Glomerular visceral epithelial cell (primary cell): ENCODE measurements at regions not wholly inside any gene's neighbourhood (a gene's known extent, or its start where the extent isn't known, plus 50 kb on each side); places are given as distances from the start of the nearest gene placed in this dataset.
"Not testable (repeated sequence)": the region's sequence is repeated elsewhere in the genome, so short reads cannot be mapped to it uniquely, and the experiment has no call there.

ENCODE experiments used
- DNase-seq: peaks from one replicate; pipeline ENCODE4 v3.0.0-alpha.2; 2016; ENCODE audit errors: extremely low spot score

DNA sequence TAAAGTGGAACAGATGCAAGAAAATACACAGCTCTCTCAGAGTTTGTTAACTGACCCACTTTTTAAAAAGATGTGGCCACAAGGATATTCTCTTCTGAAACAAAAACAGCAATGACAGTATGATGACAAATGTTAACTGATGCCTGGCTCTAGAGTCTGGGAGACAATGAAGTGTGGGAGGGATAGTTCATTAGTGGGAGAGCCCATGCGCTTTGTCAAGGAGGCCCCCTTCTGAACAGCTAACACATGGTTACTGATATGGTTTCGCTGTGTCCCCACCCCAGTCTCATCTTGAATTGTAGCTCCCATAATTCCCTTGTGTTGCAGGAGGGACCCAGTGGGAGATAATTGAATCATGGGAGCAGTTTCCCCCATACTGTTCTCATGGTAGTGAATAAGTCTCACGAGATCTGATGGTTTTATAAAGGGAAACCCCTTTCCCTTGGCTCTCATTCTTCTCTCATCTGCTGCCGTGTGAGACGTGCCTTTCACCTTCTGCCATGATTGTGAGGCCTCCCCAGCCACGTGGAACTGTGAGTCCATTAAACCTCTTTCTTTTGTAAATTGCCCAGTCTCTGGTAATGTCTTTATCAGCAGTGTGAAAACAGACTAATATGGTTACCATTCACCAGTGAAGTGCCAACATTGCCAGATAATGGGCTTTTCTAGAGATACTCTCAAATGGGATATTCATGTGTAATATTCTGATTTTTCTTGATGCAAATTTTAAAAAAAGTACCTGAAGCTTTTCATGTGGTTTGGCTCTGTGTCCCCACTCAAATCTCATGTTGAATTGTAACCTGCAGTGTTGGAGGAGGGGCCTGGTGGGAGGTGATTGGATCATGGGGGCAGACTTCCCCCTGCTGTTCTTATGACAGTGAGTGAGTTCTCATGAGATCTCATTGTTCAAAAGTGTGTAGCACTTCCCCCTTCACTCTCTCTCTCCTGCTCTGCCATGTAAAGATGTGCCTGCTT is 435.8 kb downstream of the SHISA9 start:
- DNase-seq, result not testable (repeated sequence)

DNA sequence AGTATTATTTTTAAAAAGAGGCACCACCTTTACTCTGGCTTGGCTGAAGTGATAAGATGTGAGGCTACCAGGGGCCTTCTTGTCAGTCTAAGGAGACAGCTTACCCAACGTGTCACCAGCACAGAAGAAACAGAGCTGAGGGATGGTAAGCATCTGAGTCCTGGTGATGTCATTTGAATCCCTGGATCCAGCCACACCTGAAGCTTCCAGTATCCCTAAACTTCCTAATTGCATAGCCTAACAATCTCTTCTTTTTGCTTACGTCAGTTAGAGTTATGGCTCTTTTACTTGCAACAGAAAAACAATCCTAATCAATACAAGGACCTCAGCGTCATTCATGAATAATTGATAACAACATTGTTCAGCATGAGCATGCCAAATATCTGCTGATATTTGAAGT is 436.6 kb downstream of the SHISA9 start:
- no peak for DNase-seq

GRCh38 chr16:13342675-13343074 is 441.3 kb downstream of the SHISA9 start:
- DNase-seq, result no peak

DNA sequence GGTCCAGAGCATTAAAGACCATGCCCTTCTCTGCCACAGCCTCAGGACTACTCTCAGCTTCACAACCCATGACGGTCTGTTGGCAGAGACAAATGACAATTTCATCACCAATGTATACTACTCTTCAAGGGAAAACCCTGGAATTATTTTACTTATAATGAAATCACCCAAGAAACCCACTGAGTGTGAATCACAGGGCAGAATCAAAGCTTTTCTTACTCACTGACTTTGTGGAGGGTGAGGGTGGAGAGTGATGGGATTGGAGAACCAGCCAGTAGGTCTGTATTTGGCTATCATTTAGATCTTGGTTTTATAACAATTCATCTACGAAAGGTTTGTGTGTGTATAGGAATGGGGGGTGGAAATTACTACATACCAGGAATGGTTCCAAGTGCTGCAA is 442.6 kb downstream of the SHISA9 start:
- peak; percentile 69 for DNase-seq

DNA sequence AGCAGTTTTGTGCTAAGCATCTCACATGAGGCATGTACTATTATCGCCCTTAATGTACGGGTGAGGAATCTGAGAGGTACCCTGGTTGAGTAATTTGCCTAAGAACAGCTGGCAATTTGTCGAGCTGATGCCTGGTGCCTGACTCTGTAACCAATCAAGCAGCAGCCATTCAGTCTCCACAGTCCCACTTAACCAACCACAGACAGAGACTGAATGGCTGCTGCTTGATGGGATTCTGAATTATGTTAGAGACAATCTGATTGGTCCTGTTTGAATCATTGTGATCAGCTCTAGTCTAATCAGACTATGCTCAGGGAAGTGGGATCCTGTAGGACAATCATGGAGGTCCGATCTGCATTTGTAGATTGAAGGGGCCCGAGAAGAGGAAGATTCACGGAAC is 447.0 kb downstream of the SHISA9 start:
- DNase-seq, result no peak

- DNase-seq, result no peak
Observed at GRCh38 chr16:13350000-13350399, 448.6 kb downstream of the SHISA9 start.

DNA sequence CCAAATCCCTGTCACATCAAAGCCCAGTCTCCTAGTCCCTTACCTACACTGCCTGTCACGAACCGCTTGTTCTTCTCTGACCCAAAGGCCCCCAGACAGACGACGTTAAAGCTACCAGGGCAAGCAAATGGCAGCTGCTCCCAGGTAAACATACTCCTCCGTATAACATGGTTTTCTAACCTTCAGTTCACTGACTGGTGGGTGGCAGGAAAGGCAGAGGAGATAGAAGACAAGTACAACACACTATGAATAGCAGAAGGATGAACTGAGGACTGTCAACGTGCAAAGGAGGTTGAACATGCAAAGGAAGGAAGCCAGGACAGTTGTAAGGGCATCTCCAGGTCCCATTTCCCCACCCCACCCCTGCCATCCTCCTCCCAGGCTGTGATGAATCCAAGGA is 449.8 kb downstream of the SHISA9 start:
- DNase-seq, result no peak

- peak; percentile 27 for DNase-seq
Observed at GRCh38 chr16:13351601-13352217, 450.3 kb downstream of the SHISA9 start.

DNA sequence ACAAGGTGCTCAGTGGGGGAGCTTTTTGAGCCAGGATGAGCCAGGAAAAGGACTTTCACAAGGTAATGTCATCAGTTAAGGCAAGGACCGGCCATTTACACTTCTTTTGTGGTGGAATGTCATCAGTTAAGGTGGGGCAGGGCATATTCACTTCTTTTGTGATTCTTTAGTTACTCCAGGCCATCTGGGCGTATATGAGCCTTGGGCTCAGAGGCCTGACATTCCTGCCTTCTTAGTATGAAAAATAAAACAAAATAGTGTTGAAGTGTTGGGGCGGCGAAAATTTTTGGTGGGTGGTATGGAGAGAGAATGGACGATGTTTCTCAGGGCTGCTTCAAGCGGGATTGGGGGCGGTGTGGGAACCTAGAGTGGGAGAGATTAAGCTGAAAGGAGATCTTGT is 451.4 kb downstream of the SHISA9 start:
- not testable (repeated sequence) for DNase-seq

- DNase-seq, result not testable (repeated sequence)
Observed at GRCh38 chr16:13357842-13358241, 456.4 kb downstream of the SHISA9 start.

GRCh38 chr16:13359835-13360234 is 458.4 kb downstream of the SHISA9 start:
- DNase-seq, result no peak

DNA sequence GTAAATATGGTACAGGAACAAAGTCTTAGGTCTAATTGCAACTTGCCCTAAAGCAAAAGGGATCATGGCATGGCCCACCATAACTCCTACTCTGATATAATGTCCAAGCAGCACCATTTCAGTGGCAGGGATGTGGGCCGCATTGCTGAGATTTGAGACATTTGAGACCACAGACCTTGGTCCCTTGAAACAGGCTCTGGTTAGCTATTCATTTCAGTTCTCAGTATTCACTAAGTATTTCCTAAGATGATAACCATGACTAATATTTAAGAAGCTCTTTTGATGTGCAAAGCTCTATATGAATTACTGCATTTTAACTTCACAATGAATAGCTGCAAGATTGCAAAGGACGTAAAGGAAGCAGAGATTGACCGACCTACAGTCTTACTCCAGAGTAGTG is 471.0 kb downstream of the SHISA9 start:
- no peak for DNase-seq

GRCh38 chr16:13376174-13376573 is 474.8 kb downstream of the SHISA9 start:
- DNase-seq, result peak; percentile 72

DNA sequence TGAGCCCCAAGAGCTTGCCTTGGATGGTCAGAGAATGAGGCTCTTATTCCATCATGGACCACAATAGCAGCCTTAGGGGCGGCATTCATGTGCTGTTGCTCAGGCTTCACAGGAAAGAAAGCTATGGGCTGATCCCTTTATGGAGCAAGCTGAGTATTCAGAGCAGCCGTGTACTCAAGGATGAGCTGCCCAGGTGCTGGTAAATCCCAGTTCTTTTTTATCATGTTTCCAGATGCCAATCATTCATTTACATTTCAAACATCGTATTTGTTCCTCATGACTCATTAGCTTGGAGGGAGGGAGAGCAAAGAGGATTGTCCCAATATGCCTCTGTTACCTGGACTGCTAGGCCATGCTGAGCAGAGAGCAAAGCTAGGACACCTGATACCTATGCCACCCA is 475.7 kb downstream of the SHISA9 start:
- DNase-seq, result no peak

DNA sequence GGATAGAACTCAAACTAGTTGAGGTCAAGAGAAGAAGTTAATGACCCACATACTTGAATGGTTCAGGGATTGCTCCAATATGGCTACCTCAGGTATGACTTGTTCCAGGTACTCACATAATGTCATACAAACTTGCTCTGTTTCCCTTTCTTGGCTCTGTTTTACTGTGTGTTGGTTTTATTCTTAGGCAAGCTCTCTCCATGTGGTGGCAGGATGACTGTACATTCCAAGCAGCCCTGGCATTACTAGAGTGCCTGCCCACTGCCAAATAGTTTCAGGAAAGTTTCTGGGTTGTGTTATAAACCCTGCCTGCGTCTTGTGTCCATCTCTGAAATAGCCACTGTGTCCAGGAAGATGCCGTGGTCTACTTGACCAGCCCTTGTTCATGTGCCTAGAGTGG is 476.8 kb downstream of the SHISA9 start:
- peak; percentile 60 for DNase-seq

GRCh38 chr16:13379266-13379665 is 477.9 kb downstream of the SHISA9 start:
- DNase-seq, result no peak

DNA sequence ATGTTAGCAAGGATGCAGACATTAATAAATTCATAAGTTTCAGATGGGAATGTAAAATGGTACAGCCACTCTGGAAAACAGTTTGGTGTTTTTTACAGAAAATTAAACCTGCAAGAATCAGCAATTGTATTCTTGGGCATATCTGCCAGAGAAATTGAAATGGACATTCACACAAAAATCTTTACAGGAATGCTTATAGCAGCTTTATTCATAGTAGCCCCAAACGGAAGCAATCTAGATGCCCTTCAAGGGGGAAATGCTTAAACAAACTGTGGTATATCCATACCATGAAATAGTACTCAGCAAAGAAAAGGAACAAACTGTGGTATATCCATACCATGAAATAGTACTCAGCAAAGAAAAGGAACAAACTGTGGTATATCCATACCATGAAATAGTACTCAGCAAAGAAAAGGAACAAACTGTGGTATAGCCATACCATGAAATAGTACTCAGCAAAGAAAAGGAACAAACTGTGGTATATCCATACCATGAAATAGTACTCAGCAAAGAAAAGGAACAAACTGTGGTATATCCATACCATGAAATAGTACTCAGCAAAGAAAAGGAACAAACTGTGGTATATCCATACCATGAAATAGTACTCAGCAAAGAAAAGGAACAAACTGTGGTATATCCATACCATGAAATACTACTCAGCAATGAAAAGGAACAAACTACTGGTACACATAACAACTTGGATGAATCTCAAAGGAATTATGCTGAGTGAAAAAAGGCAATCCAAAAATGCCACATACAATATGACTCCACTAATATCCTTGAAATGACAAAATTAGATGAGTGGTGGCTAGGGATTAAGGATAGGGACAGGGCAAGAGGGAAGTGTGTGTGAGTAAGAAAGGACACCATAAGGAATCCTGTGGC is 484.0 kb downstream of the SHISA9 start:
- not testable (repeated sequence) for DNase-seq

- DNase-seq, result peak; percentile 80
Observed at GRCh38 chr16:13390093-13390985, 488.9 kb downstream of the SHISA9 start.

DNA sequence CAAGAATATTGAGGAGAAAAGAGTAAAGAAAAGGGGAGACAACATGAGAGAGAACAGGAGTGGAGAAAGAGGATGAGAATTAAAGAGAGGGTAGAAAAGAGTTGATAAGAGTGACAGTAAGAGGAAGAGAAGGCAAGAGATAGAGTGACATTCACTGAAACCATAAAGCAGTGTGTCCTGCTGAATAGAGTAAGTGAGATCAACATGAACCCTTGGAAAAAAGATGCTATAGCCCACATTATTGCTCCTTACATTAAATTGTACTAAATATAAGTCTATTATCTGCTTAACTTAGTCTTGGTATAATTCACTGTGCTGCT is 489.5 kb downstream of the SHISA9 start:
- no peak for DNase-seq

DNA sequence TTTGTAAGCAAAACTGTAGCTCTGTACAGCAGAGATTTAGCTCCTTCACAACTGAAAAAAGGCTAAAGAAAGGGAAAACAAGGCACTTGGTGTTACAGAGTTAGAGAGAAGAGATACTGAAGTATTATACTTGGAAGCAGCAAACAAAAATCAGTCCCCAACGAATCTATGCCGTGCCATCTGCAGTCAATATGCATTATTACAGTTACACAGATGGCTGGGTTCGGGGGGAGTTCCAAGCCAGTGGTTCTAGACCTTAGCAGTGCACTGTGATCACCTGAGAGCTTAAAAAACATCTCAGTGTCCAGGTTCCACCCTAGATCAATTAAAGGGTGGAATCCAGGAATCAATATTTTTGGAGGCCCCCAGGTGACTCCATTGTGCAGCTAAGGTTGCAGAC is 489.9 kb downstream of the SHISA9 start:
- no peak for DNase-seq

DNA sequence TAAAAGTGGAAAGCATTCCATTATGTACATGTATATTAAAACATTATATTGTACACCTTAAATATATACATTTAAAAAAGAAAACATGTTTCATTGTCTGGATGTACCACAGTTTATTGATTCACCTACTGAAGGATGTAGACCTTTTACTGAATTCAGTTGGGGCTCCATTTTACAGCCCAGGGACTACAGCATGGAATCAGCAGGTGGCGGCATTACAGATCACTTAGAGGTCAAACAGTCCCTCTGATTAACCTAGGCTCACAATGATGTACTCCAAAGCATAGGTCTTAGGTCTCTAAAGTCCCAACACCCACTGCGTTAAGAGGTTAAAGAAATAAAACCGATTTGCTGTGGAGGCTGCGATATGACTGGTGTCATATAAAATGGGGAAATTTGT is 490.9 kb downstream of the SHISA9 start:
- no peak for DNase-seq
